GM23338 (cell line): ENCODE measurements at regions not wholly inside any gene's neighbourhood (a gene's known extent, or its start where the extent isn't known, plus 50 kb on each side); places are given as distances from the start of the nearest gene placed in this dataset.

ENCODE experiments used
- ATAC-seq: fragments of 200-7000 bp; cut with Tn5 transposase; 3 replicates; pipeline ENCODE4 v1.9.1; 2020
- DNase-seq: peaks from one replicate; pipeline ENCODE4 v3.0.0-alpha.2; 2015; ENCODE audit warnings: low spot score
- H2AFZ ChIP-seq: fragments of 200-600 bp; sonication (generic); 2 replicates; pipeline ENCODE4 v1.8.0; 2016; ENCODE audit warnings: antibody characterized with exemption, mild to moderate bottlenecking, moderate library complexity
- H3F3A ChIP-seq: fragments of 200-600 bp; sonication (generic); replicated peaks from 2 replicates; pipeline ENCODE4 v1.8.0; 2017; ENCODE audit warnings: antibody characterized with exemption, mixed run types, low read depth
- H3K27ac ChIP-seq: fragments of 200-600 bp; sonication (generic); 2 replicates; pipeline ENCODE4 v1.6.1; 2016; ENCODE audit warnings: low read depth
- H3K27me3 ChIP-seq: fragments of 200-600 bp; sonication (generic); 2 replicates; pipeline ENCODE4 v1.8.0; 2016; ENCODE audit warnings: mild to moderate bottlenecking, mixed run types, moderate library complexity; ENCODE audit not compliant: insufficient read depth
- H3K36me3 ChIP-seq: fragments of 200-600 bp; sonication (generic); 2 replicates; pipeline ENCODE4 v1.8.0; 2016; ENCODE audit warnings: mild to moderate bottlenecking; ENCODE audit not compliant: insufficient read depth
- H3K4me1 ChIP-seq: fragments of 200-600 bp; sonication (generic); 2 replicates; pipeline ENCODE4 v1.8.0; 2016; ENCODE audit warnings: mild to moderate bottlenecking, moderate library complexity; ENCODE audit not compliant: insufficient read depth
- H3K4me2 ChIP-seq: fragments of 200-600 bp; sonication (generic); 2 replicates; pipeline ENCODE4 v1.7.1; 2017; ENCODE audit warnings: mixed run types
- H3K4me3 ChIP-seq: fragments of 200-600 bp; sonication (generic); 2 replicates; pipeline ENCODE4 v1.6.1; 2016; ENCODE audit warnings: mixed run types
- H3K79me2 ChIP-seq: fragments of 200-600 bp; sonication (generic); replicated peaks from 2 replicates; pipeline ENCODE4 v1.8.0; 2017; ENCODE audit warnings: mild to moderate bottlenecking; ENCODE audit not compliant: insufficient read depth
- H3K9me2 ChIP-seq: fragments of 200-600 bp; sonication (generic); 2 replicates; pipeline ENCODE4 v1.8.0; 2017; ENCODE audit not compliant: insufficient read depth
- H4K20me1 ChIP-seq: fragments of 200-600 bp; sonication (generic); replicated peaks from 2 replicates; pipeline ENCODE4 v1.8.0; 2017; ENCODE audit warnings: mild to moderate bottlenecking; ENCODE audit not compliant: insufficient read depth
- H3K27ac Mint-ChIP-seq: 2 replicates; pipeline ENCODE4 v1.8.0; 2020; ENCODE audit warnings: inconsistent platforms, mild to moderate bottlenecking, moderate library complexity, mixed read lengths
- H3K27me3 Mint-ChIP-seq: 3 replicates; pipeline ENCODE4 v1.8.0; 2022; ENCODE audit warnings: low read depth, mild to moderate bottlenecking, moderate library complexity, mixed read lengths, inconsistent platforms; ENCODE audit not compliant: insufficient read depth, poor library complexity
- H3K36me3 Mint-ChIP-seq: 3 replicates; pipeline ENCODE4 v1.8.0; 2021; ENCODE audit warnings: low read depth, mild to moderate bottlenecking, inconsistent platforms, moderate library complexity, mixed read lengths
- H3K4me1 Mint-ChIP-seq: 3 replicates; pipeline ENCODE4 v1.8.0; 2020; ENCODE audit warnings: mild to moderate bottlenecking, inconsistent platforms, mixed read lengths
- H3K4me3 Mint-ChIP-seq: 3 replicates; pipeline ENCODE4 v1.8.0; 2021; ENCODE audit warnings: moderate library complexity, mild to moderate bottlenecking, inconsistent platforms, mixed read lengths
- H3K9me3 Mint-ChIP-seq: 3 replicates; pipeline ENCODE4 v1.8.0; 2020; ENCODE audit warnings: moderate library complexity, mild to moderate bottlenecking, inconsistent platforms, mixed read lengths
- CREB1 ChIP-seq: fragments of 250-450 bp; sonication (Bioruptor Pico); IDR thresholded peaks from 2 replicates; pipeline ENCODE4 v1.5.0; 2020; ENCODE audit warnings: low read depth, mild to moderate bottlenecking, moderate library complexity
- EZH2 ChIP-seq: fragments of 200-600 bp; sonication (generic); IDR thresholded peaks from one replicate; pipeline ENCODE4 v1.8.0; 2017; ENCODE audit warnings: antibody characterized with exemption, mild to moderate bottlenecking, low read depth; ENCODE audit not compliant: unreplicated experiment
- EZH2phosphoT487 ChIP-seq: fragments of 200-600 bp; sonication (generic); IDR thresholded peaks from one replicate; pipeline ENCODE4 v1.8.1; 2018; ENCODE audit warnings: antibody characterized with exemption; ENCODE audit not compliant: unreplicated experiment
- JUNB ChIP-seq: IDR thresholded peaks from one replicate; pipeline ENCODE4 v1.6.1; 2016; ENCODE audit warnings: antibody characterized with exemption; ENCODE audit not compliant: unreplicated experiment
- NANOG ChIP-seq: IDR thresholded peaks from 2 replicates; pipeline ENCODE4 v1.6.1; 2016; ENCODE audit warnings: antibody characterized with exemption, borderline replicate concordance
- POLR2AphosphoS5 ChIP-seq: IDR thresholded peaks from 2 replicates; pipeline ENCODE4 v1.6.1; 2016; ENCODE audit warnings: antibody characterized with exemption, low read depth
- STAT1 ChIP-seq: IDR thresholded peaks from one replicate; pipeline ENCODE4 v1.6.1; 2016; ENCODE audit warnings: antibody characterized with exemption; ENCODE audit not compliant: unreplicated experiment
- ZNF114 ChIP-seq: fragments of 250-450 bp; sonication (Bioruptor Pico); IDR thresholded peaks from 2 replicates; pipeline ENCODE4 v1.5.0; 2020; ENCODE audit warnings: mild to moderate bottlenecking, moderate library complexity
- ZNF331 ChIP-seq: fragments of 250-450 bp; sonication (Bioruptor Pico); IDR thresholded peaks from 2 replicates; pipeline ENCODE4 v1.5.0; 2020; ENCODE audit warnings: low read depth, mild to moderate bottlenecking, moderate library complexity
- TF ChIP-seq, protein P1 (sequence below): IDR thresholded peaks from one replicate; pipeline ENCODE4 v1.6.1; 2018; ENCODE audit warnings: antibody characterized with exemption; ENCODE audit not compliant: unreplicated experiment
- TF ChIP-seq, protein P2 (sequence below), 2 experiments: fragments of 200-600 bp in 1 of 2; sonication (generic) in 1 of 2; conservative IDR thresholded peaks; 2 replicates each; pipeline versions ENCODE4 v1.5.1 to v1.6.1; 2016 to 2017; ENCODE audit warnings: antibody characterized with exemption in 2 of 2, low read depth in 2 of 2, mild to moderate bottlenecking in 2 of 2, moderate library complexity in 1 of 2
- TF ChIP-seq, protein P3 (sequence below): fragments of 250-450 bp; sonication (Bioruptor Pico); IDR thresholded peaks from 2 replicates; pipeline ENCODE4 v1.5.0; 2020; ENCODE audit warnings: mild to moderate bottlenecking, moderate library complexity
- TF ChIP-seq, protein P4 (sequence below): IDR thresholded peaks from 2 replicates; pipeline ENCODE4 v1.6.1; 2016; ENCODE audit warnings: antibody characterized with exemption

DNA sequence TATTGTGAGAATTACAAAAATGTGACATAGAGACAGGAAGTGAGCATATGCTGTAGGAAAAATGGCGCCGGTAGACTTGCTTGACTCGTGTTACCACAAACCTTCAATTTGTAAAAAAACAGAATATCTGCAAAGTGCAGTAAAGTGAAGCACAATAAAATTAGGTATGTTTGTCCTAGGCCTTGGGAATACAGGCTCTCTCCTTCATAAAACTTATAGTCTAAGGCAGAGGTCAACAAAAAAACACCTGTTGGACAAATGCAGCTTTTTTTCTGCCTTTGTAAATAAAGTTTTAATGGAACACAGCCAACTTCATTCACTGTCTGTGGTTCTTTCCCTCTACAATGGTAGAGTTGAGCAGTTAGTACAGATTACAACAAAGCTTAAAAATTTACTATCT lies 216.8 kb upstream of the SATB1 start:
- no peaks in the 10 kb centered on the region for H3K27me3 Mint-ChIP-seq
- DNase-seq (no peak), ATAC-seq (no peak)
- Histone ChIP-seq H3K9me2 (peaks cover 9% of the 10 kb centered on the region; the same call in 1 of the 2 replicates), H4K20me1 (no peaks in the 10 kb centered on the region), H3K36me3 (no peaks in the 10 kb centered on the region), H2AFZ (no peak overlapping the region), H3F3A (no peaks in the 10 kb centered on the region), H3K4me2 (no peak overlapping the region), H3K4me3 (no peak overlapping the region), H3K27ac (no peak overlapping the region), H3K4me1 (no peaks in the 10 kb centered on the region), H3K27me3 (no peaks in the 10 kb centered on the region), H3K79me2 (no peaks in the 10 kb centered on the region)
- no peak overlapping the region for H3K27ac Mint-ChIP-seq
- no peaks in the 10 kb centered on the region for H3K9me3 Mint-ChIP-seq
- TF ChIP-seq CREB1 (CRISPR knock-in tag), result no peak
- TF ChIP-seq, protein P1, sequence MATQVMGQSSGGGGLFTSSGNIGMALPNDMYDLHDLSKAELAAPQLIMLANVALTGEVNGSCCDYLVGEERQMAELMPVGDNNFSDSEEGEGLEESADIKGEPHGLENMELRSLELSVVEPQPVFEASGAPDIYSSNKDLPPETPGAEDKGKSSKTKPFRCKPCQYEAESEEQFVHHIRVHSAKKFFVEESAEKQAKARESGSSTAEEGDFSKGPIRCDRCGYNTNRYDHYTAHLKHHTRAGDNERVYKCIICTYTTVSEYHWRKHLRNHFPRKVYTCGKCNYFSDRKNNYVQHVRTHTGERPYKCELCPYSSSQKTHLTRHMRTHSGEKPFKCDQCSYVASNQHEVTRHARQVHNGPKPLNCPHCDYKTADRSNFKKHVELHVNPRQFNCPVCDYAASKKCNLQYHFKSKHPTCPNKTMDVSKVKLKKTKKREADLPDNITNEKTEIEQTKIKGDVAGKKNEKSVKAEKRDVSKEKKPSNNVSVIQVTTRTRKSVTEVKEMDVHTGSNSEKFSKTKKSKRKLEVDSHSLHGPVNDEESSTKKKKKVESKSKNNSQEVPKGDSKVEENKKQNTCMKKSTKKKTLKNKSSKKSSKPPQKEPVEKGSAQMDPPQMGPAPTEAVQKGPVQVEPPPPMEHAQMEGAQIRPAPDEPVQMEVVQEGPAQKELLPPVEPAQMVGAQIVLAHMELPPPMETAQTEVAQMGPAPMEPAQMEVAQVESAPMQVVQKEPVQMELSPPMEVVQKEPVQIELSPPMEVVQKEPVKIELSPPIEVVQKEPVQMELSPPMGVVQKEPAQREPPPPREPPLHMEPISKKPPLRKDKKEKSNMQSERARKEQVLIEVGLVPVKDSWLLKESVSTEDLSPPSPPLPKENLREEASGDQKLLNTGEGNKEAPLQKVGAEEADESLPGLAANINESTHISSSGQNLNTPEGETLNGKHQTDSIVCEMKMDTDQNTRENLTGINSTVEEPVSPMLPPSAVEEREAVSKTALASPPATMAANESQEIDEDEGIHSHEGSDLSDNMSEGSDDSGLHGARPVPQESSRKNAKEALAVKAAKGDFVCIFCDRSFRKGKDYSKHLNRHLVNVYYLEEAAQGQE, result no peak
- TF ChIP-seq ZNF114 (CRISPR knock-in tag), result no peak
- TF ChIP-seq JUNB, result no peak
- TF ChIP-seq POLR2AphosphoS5, result no peak
- TF ChIP-seq, protein P2, sequence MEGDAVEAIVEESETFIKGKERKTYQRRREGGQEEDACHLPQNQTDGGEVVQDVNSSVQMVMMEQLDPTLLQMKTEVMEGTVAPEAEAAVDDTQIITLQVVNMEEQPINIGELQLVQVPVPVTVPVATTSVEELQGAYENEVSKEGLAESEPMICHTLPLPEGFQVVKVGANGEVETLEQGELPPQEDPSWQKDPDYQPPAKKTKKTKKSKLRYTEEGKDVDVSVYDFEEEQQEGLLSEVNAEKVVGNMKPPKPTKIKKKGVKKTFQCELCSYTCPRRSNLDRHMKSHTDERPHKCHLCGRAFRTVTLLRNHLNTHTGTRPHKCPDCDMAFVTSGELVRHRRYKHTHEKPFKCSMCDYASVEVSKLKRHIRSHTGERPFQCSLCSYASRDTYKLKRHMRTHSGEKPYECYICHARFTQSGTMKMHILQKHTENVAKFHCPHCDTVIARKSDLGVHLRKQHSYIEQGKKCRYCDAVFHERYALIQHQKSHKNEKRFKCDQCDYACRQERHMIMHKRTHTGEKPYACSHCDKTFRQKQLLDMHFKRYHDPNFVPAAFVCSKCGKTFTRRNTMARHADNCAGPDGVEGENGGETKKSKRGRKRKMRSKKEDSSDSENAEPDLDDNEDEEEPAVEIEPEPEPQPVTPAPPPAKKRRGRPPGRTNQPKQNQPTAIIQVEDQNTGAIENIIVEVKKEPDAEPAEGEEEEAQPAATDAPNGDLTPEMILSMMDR (conservative IDR thresholded peaks at IDR 0.05; ENCODE audit: low read depth in 2 of 2), result no peak
- TF ChIP-seq ZNF331 (CRISPR knock-in tag), result no peak
- TF ChIP-seq STAT1, result no peak
- TF ChIP-seq, protein P3, sequence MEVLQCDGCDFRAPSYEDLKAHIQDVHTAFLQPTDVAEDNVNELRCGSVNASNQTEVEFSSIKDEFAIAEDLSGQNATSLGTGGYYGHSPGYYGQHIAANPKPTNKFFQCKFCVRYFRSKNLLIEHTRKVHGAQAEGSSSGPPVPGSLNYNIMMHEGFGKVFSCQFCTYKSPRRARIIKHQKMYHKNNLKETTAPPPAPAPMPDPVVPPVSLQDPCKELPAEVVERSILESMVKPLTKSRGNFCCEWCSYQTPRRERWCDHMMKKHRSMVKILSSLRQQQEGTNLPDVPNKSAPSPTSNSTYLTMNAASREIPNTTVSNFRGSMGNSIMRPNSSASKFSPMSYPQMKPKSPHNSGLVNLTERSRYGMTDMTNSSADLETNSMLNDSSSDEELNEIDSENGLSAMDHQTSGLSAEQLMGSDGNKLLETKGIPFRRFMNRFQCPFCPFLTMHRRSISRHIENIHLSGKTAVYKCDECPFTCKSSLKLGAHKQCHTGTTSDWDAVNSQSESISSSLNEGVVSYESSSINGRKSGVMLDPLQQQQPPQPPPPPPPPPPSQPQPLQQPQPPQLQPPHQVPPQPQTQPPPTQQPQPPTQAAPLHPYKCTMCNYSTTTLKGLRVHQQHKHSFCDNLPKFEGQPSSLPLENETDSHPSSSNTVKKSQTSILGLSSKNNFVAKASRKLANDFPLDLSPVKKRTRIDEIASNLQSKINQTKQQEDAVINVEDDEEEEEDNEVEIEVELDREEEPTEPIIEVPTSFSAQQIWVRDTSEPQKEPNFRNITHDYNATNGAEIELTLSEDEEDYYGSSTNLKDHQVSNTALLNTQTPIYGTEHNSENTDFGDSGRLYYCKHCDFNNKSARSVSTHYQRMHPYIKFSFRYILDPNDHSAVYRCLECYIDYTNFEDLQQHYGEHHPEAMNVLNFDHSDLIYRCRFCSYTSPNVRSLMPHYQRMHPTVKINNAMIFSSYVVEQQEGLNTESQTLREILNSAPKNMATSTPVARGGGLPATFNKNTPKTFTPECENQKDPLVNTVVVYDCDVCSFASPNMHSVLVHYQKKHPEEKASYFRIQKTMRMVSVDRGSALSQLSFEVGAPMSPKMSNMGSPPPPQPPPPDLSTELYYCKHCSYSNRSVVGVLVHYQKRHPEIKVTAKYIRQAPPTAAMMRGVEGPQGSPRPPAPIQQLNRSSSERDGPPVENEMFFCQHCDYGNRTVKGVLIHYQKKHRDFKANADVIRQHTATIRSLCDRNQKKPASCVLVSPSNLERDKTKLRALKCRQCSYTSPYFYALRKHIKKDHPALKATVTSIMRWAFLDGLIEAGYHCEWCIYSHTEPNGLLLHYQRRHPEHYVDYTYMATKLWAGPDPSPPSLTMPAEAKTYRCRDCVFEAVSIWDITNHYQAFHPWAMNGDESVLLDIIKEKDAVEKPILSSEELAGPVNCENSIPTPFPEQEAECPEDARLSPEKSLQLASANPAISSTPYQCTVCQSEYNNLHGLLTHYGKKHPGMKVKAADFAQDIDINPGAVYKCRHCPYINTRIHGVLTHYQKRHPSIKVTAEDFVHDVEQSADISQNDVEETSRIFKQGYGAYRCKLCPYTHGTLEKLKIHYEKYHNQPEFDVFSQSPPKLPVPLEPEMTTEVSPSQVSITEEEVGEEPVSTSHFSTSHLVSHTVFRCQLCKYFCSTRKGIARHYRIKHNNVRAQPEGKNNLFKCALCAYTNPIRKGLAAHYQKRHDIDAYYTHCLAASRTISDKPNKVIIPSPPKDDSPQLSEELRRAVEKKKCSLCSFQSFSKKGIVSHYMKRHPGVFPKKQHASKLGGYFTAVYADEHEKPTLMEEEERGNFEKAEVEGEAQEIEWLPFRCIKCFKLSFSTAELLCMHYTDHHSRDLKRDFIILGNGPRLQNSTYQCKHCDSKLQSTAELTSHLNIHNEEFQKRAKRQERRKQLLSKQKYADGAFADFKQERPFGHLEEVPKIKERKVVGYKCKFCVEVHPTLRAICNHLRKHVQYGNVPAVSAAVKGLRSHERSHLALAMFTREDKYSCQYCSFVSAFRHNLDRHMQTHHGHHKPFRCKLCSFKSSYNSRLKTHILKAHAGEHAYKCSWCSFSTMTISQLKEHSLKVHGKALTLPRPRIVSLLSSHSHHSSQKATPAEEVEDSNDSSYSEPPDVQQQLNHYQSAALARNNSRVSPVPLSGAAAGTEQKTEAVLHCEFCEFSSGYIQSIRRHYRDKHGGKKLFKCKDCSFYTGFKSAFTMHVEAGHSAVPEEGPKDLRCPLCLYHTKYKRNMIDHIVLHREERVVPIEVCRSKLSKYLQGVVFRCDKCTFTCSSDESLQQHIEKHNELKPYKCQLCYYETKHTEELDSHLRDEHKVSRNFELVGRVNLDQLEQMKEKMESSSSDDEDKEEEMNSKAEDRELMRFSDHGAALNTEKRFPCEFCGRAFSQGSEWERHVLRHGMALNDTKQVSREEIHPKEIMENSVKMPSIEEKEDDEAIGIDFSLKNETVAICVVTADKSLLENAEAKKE (CRISPR knock-in tag), result no peak
- no peak for TF ChIP-seq EZH2phosphoT487
- TF ChIP-seq, protein P4, sequence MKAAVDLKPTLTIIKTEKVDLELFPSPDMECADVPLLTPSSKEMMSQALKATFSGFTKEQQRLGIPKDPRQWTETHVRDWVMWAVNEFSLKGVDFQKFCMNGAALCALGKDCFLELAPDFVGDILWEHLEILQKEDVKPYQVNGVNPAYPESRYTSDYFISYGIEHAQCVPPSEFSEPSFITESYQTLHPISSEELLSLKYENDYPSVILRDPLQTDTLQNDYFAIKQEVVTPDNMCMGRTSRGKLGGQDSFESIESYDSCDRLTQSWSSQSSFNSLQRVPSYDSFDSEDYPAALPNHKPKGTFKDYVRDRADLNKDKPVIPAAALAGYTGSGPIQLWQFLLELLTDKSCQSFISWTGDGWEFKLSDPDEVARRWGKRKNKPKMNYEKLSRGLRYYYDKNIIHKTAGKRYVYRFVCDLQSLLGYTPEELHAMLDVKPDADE, result no peak
- no peak for TF ChIP-seq EZH2
- no peak for TF ChIP-seq NANOG
- H3K4me3 Mint-ChIP-seq, result no peak overlapping the region
- H3K36me3 Mint-ChIP-seq, result no peaks in the 10 kb centered on the region
- H3K4me1 Mint-ChIP-seq, result no peaks in the 10 kb centered on the region
